ENCODE measurements at regions not wholly inside any gene's neighbourhood (a gene's known extent, or its start where the extent isn't known, plus 50 kb on each side); places are given as distances from the start of the nearest gene placed in this dataset.
"Not testable (repeated sequence)": the region's sequence is repeated elsewhere in the genome, so short reads cannot be mapped to it uniquely, and the experiment has no call there.

- no peak for DNase-seq
Observed at GRCh38 chr2:194077366-194077765, 1579.7 kb upstream of the SLC39A10 start.

GRCh38 chr2:194062401-194062800 is 1594.6 kb upstream of the SLC39A10 start:
- DNase-seq: no peak

- DNase-seq: no peak
Observed at GRCh38 chr2:194060269-194060668, 1596.8 kb upstream of the SLC39A10 start.

GRCh38 chr2:194054313-194054712 is 1602.7 kb upstream of the SLC39A10 start:
- no peak for DNase-seq

GRCh38 chr2:194044321-194044720 is 1612.7 kb upstream of the SLC39A10 start:
- DNase-seq: no peak

- DNase-seq: not testable (repeated sequence)
Observed at GRCh38 chr2:194021130-194021529, 1635.9 kb upstream of the SLC39A10 start.

- DNase-seq: no peak
Observed at GRCh38 chr2:194020155-194020554, 1636.9 kb upstream of the SLC39A10 start.

GRCh38 chr2:194015751-194016150 is 1641.3 kb upstream of the SLC39A10 start:
- no peak for DNase-seq

- no peak for DNase-seq
Observed at GRCh38 chr2:194014639-194015038, 1642.4 kb upstream of the SLC39A10 start.

GRCh38 chr2:194004590-194005206 is 1652.3 kb upstream of the SLC39A10 start:
- DNase-seq: no peak

GRCh38 chr2:194003911-194004310 is 1653.1 kb upstream of the SLC39A10 start:
- DNase-seq: no peak

GRCh38 chr2:194002699-194003368 is 1654.2 kb upstream of the SLC39A10 start:
- no peak for DNase-seq

GRCh38 chr2:193990868-193991267 is 1666.2 kb upstream of the SLC39A10 start:
- no peak for DNase-seq

- DNase-seq: no peak
Observed at GRCh38 chr2:193989645-193990044, 1667.4 kb upstream of the SLC39A10 start.

- no peak for DNase-seq
Observed at GRCh38 chr2:193988784-193989183, 1668.2 kb upstream of the SLC39A10 start.

GRCh38 chr2:193985272-193985671 is 1671.8 kb upstream of the SLC39A10 start:
- DNase-seq: no peak

- no peak for DNase-seq
Observed at GRCh38 chr2:193980599-193980998, 1676.4 kb upstream of the SLC39A10 start.

GRCh38 chr2:193973781-193974180 is 1683.2 kb upstream of the SLC39A10 start:
- no peak for DNase-seq

GRCh38 chr2:193966590-193966989 is 1690.4 kb upstream of the SLC39A10 start:
- no peak for DNase-seq

- DNase-seq: no peak
Observed at GRCh38 chr2:193965263-193965662, 1691.8 kb upstream of the SLC39A10 start.

- no peak for DNase-seq
Observed at GRCh38 chr2:193963472-193964119, 1693.4 kb upstream of the SLC39A10 start.

GRCh38 chr2:193946806-193947205 is 1710.2 kb upstream of the SLC39A10 start:
- DNase-seq: no peak

- DNase-seq: no peak
Observed at GRCh38 chr2:193943406-193943960, 1713.5 kb upstream of the SLC39A10 start.

- no peak for DNase-seq
Observed at GRCh38 chr2:193935114-193935513, 1721.9 kb upstream of the SLC39A10 start.
